Astrocyte (in vitro differentiated cells and primary cell): ENCODE measurements at regions not wholly inside any gene's neighbourhood (a gene's known extent, or its start where the extent isn't known, plus 50 kb on each side); places are given as distances from the start of the nearest gene placed in this dataset.

Source experiments
- DNase-seq: peaks from one replicate; pipeline ENCODE4 v3.0.0-alpha.2; 2010; ENCODE audit warnings: low read depth
- FAIRE-seq: peaks from 2 replicates; lab custom pipeline; 2011; peaks lifted over from hg19 to GRCh38; lab: Jason Lieb, UNC
- H2AFZ ChIP-seq: 2 replicates; pipeline ENCODE4 v1.6.0; 2012; ENCODE audit warnings: low read depth, low read length, inconsistent platforms
- H3K27ac ChIP-seq: 2 replicates; pipeline ENCODE4 v1.5.1; 2011; ENCODE audit warnings: low read depth, low read length, inconsistent platforms
- H3K27me3 ChIP-seq: 2 replicates; pipeline ENCODE4 v1.6.0; 2011; ENCODE audit warnings: low read length, inconsistent platforms; ENCODE audit not compliant: insufficient read depth
- H3K36me3 ChIP-seq: 2 replicates; pipeline ENCODE4 v1.5.1; 2011; ENCODE audit warnings: low read length, inconsistent platforms; ENCODE audit not compliant: insufficient read depth
- H3K4me1 ChIP-seq: 2 replicates; pipeline ENCODE4 v1.5.1; 2011; ENCODE audit warnings: low read length, inconsistent platforms; ENCODE audit not compliant: insufficient read depth
- H3K4me2 ChIP-seq: 2 replicates; pipeline ENCODE4 v1.6.0; 2012; ENCODE audit warnings: low read length, inconsistent platforms
- H3K4me3 ChIP-seq: 2 replicates; pipeline ENCODE4 v1.5.1; 2011; ENCODE audit warnings: low read depth, mild to moderate bottlenecking, low read length, inconsistent platforms; ENCODE audit not compliant: insufficient read depth
- H3K79me2 ChIP-seq: 2 replicates; pipeline ENCODE4 v1.6.0; 2012; ENCODE audit warnings: mild to moderate bottlenecking, low read length, inconsistent platforms; ENCODE audit not compliant: insufficient read depth
- H3K9ac ChIP-seq: 2 replicates; pipeline ENCODE4 v1.6.0; 2012; ENCODE audit warnings: mild to moderate bottlenecking, low read length, inconsistent platforms
- H3K9me3 ChIP-seq: 2 replicates; pipeline ENCODE4 v1.5.1; 2012; ENCODE audit warnings: low read depth, mild to moderate bottlenecking, low read length, inconsistent platforms; ENCODE audit not compliant: insufficient read depth
- H4K20me1 ChIP-seq: 2 replicates; pipeline ENCODE4 v1.6.0; 2012; ENCODE audit warnings: low read length, inconsistent platforms; ENCODE audit not compliant: insufficient read depth
- H3K27ac Mint-ChIP-seq: one replicate; pipeline ENCODE4 v1.8.0; 2021; ENCODE audit warnings: mild to moderate bottlenecking, mixed read lengths; ENCODE audit not compliant: unreplicated experiment
- H3K27me3 Mint-ChIP-seq: one replicate; pipeline ENCODE4 v1.8.0; 2021; ENCODE audit warnings: low read depth, mixed read lengths; ENCODE audit not compliant: unreplicated experiment
- H3K36me3 Mint-ChIP-seq: one replicate; pipeline ENCODE4 v1.8.0; 2021; ENCODE audit warnings: low read depth, mixed read lengths; ENCODE audit not compliant: unreplicated experiment
- H3K4me1 Mint-ChIP-seq: one replicate; pipeline ENCODE4 v1.8.0; 2021; ENCODE audit warnings: low read depth, mixed read lengths; ENCODE audit not compliant: unreplicated experiment
- H3K4me3 Mint-ChIP-seq: one replicate; pipeline ENCODE4 v1.8.0; 2021; ENCODE audit warnings: mild to moderate bottlenecking, moderate library complexity, mixed read lengths; ENCODE audit not compliant: unreplicated experiment
- H3K9me3 Mint-ChIP-seq: one replicate; pipeline ENCODE4 v1.8.0; 2021; ENCODE audit warnings: mild to moderate bottlenecking, mixed read lengths; ENCODE audit not compliant: unreplicated experiment
- CTCF ChIP-seq: IDR thresholded peaks from 2 replicates; pipeline ENCODE4 v1.5.1; 2011; ENCODE audit warnings: low read depth, mild to moderate bottlenecking, inconsistent platforms, low read length, moderate library complexity; ENCODE audit not compliant: insufficient read depth
- EZH2 ChIP-seq: IDR thresholded peaks from 2 replicates; pipeline ENCODE4 v1.6.1; 2012; ENCODE audit warnings: mild to moderate bottlenecking, low read length, inconsistent platforms; ENCODE audit not compliant: insufficient read depth

- Mint-ChIP-seq H3K27me3 (peaks cover 13% of the 10 kb centered on the region), H3K36me3 (no peaks in the 10 kb centered on the region), H3K9me3 (peaks cover 2% of the 10 kb centered on the region), H3K4me3 (no peak overlapping the region), H3K4me1 (no peaks in the 10 kb centered on the region), H3K27ac (no peak overlapping the region)
- TF ChIP-seq EZH2 (no peak), CTCF (no peak)
- H3K9ac ChIP-seq: no peak overlapping the region
- peaks cover 7% of the 10 kb centered on the region for H3K27me3 ChIP-seq
- no peak overlapping the region for H3K27ac ChIP-seq
- no peak overlapping the region for H2AFZ ChIP-seq
- no peaks in the 10 kb centered on the region for H3K4me1 ChIP-seq
- no peaks in the 10 kb centered on the region for H4K20me1 ChIP-seq
- H3K79me2 ChIP-seq: no peaks in the 10 kb centered on the region
- no peak overlapping the region for H3K4me3 ChIP-seq
- FAIRE-seq: no peak
- H3K36me3 ChIP-seq: no peaks in the 10 kb centered on the region
- no peak for DNase-seq
- H3K9me3 ChIP-seq: no peaks in the 10 kb centered on the region
- H3K4me2 ChIP-seq: no peak overlapping the region
Measured at GRCh38 chr5:61775901-61776300, 443.8 kb downstream of the ZSWIM6 start.

- H3K27me3 ChIP-seq: peaks cover 2% of the 10 kb centered on the region
- H3K4me3 ChIP-seq: no peak overlapping the region
- H3K27ac ChIP-seq: no peak overlapping the region
- H2AFZ ChIP-seq: no peak overlapping the region
- Mint-ChIP-seq H3K36me3 (no peaks in the 10 kb centered on the region), H3K9me3 (peaks cover 2% of the 10 kb centered on the region), H3K4me3 (no peak overlapping the region), H3K27me3 (peaks cover 10% of the 10 kb centered on the region), H3K27ac (no peak overlapping the region), H3K4me1 (no peaks in the 10 kb centered on the region)
- no peaks in the 10 kb centered on the region for H3K9me3 ChIP-seq
- H3K4me2 ChIP-seq: no peak overlapping the region
- no peaks in the 10 kb centered on the region for H3K4me1 ChIP-seq
- H4K20me1 ChIP-seq: no peaks in the 10 kb centered on the region
- TF ChIP-seq CTCF: no peak
- no peak for TF ChIP-seq EZH2
- no peaks in the 10 kb centered on the region for H3K79me2 ChIP-seq
- FAIRE-seq (no peak), DNase-seq (no peak)
- no peak overlapping the region for H3K9ac ChIP-seq
- H3K36me3 ChIP-seq: no peaks in the 10 kb centered on the region
Measured at GRCh38 chr5:61777292-61777691, 445.2 kb downstream of the ZSWIM6 start.

- Mint-ChIP-seq H3K4me1 (no peaks in the 10 kb centered on the region), H3K36me3 (no peaks in the 10 kb centered on the region), H3K4me3 (no peak overlapping the region), H3K9me3 (peaks cover 2% of the 10 kb centered on the region), H3K27me3 (peaks cover 7% of the 10 kb centered on the region), H3K27ac (no peak overlapping the region)
- H3K27ac ChIP-seq: no peak overlapping the region
- no peaks in the 10 kb centered on the region for H4K20me1 ChIP-seq
- H3K36me3 ChIP-seq: no peaks in the 10 kb centered on the region
- H3K4me2 ChIP-seq: no peak overlapping the region
- DNase-seq (no peak), FAIRE-seq (no peak)
- no peaks in the 10 kb centered on the region for H3K79me2 ChIP-seq
- no peaks in the 10 kb centered on the region for H3K9me3 ChIP-seq
- no peak overlapping the region for H2AFZ ChIP-seq
- peaks cover 2% of the 10 kb centered on the region for H3K27me3 ChIP-seq
- no peak for TF ChIP-seq CTCF
- no peak for TF ChIP-seq EZH2
- H3K9ac ChIP-seq: no peak overlapping the region
- no peak overlapping the region for H3K4me3 ChIP-seq
- H3K4me1 ChIP-seq: no peaks in the 10 kb centered on the region
Measured at GRCh38 chr5:61779743-61780142, 447.7 kb downstream of the ZSWIM6 start.
